ENCODE measurements at regions not wholly inside any gene's neighbourhood (a gene's known extent, or its start where the extent isn't known, plus 50 kb on each side); places are given as distances from the start of the nearest gene placed in this dataset.
"Not testable (repeated sequence)": the region's sequence is repeated elsewhere in the genome, so short reads cannot be mapped to it uniquely, and the experiment has no call there.

DNA sequence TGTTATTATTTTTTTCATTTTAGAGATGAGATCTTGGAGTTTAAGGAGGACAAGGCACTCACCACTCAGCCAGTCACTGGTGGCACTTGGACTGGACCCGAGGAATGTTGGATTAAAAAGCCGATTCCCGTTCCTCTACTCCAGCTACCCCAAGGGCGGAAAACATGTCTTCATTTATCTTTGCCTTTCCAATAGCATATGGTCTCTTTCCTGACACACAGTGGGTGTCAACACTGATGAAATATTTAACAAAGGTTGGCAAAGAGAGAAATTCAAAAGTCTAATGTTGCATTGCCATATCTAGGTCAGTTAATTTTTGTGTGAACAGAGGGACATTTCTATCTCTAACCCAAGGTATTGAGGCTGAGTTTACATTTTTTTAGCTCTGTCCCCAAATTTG lies 459.7 kb downstream of the RBFOX1 start:
- TF ChIP-seq POU2F2 (IDR thresholded peaks at IDR 0.05; ENCODE audit: low read depth, low read length), result no peak
- TF ChIP-seq POLR2A (IDR thresholded peaks at IDR 0.05; ENCODE audit: low read depth, low read length), result no peak
- FAIRE-seq (no peak), DNase-seq (ENCODE audit: insufficient read length, low spot score) (no peak)

DNA sequence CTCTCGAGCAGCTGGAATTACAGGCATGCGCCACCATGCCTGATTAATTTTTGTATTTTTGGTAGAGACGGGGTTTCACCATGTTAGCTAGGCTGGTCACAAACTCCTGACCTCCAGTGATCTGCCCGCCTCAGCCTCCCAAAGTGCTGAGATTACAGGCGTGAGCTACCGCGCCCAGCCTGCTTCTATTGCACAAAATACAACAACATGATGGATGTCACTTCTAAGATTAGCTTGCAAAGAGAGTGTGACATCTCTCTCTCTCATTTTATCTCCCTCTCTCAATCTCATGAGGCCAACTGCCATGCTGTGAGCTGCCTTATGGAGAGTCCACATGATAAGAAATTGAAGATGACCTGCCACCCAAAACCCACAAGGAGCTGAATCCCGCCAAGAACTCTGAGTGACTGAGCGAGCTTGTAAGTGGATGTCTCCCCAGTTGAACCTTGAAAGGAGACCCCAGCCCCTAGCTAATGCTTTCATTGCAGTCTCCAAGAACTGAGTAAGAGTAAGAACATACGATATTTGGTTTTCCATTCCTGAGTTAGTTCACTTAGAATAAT lies 458.5 kb downstream of the RBFOX1 start:
- FAIRE-seq (no peak), DNase-seq (ENCODE audit: insufficient read length, low spot score) (no peak)
- no peak for TF ChIP-seq SPI1 (IDR thresholded peaks at IDR 0.05; ENCODE audit: low read depth, low read length)
- no peak for TF ChIP-seq POLR2A (IDR thresholded peaks at IDR 0.05; ENCODE audit: low read depth, low read length)

GRCh38 chr16:7775072-7775488 lies 442.4 kb downstream of the RBFOX1 start:
- DNase-seq (ENCODE audit: insufficient read length, low spot score) (no peak), FAIRE-seq (no peak)
- TF ChIP-seq POU2F2 (IDR thresholded peaks at IDR 0.05; ENCODE audit: low read depth, low read length) (no peak), PAX5 (IDR thresholded peaks at IDR 0.05; ENCODE audit: insufficient read depth, low read length, severe bottlenecking) (no peak), POLR2A (IDR thresholded peaks at IDR 0.05; ENCODE audit: low read depth, low read length) (no peak), TAF1 (IDR thresholded peaks at IDR 0.05; ENCODE audit: low read depth, low read length) (no peak), SPI1 (IDR thresholded peaks at IDR 0.05; ENCODE audit: low read depth, low read length) (no peak)

- DNase-seq (ENCODE audit: insufficient read length, low spot score) (no peak), FAIRE-seq (no peak)
- TF ChIP-seq SPI1 (IDR thresholded peaks at IDR 0.05; ENCODE audit: low read depth, low read length) (no peak), POU2F2 (IDR thresholded peaks at IDR 0.05; ENCODE audit: low read depth, low read length) (no peak), TAF1 (IDR thresholded peaks at IDR 0.05; ENCODE audit: low read depth, low read length) (no peak)
Measured at GRCh38 chr16:7772722-7773121, 440.1 kb downstream of the RBFOX1 start.

- not testable (repeated sequence) for FAIRE-seq; DNase-seq (ENCODE audit: insufficient read length, low spot score)
Measured at GRCh38 chr16:7769091-7769490, 436.4 kb downstream of the RBFOX1 start.

DNA sequence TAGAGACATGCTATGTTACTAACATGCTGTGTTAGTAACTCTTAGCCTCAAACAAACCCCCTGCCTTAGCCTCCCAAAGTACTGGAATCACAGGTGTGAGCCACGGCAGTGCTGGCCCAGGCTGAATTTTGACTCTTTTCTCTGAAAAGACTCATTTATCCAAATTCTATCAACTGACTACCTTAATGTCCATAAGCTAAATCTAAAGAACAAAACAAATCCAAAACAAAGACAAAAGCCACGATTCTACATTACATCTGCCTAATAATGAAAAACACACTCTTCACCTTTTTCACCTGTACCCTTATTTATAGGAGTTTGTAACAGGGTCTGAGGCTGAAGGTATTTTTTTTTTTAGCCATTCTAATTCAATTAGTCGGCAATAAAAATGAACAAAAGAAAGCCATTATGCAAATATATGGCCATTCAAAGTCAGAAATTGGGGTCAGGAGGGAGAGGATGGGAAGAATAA lies 432.5 kb downstream of the RBFOX1 start:
- no peak for FAIRE-seq
- TF ChIP-seq POU2F2 (IDR thresholded peaks at IDR 0.05; ENCODE audit: low read depth, low read length) (no peak), TAF1 (IDR thresholded peaks at IDR 0.05; ENCODE audit: low read depth, low read length) (no peak), PAX5 (IDR thresholded peaks at IDR 0.05; ENCODE audit: insufficient read depth, low read length, severe bottlenecking) (no peak), POLR2AphosphoS5 (IDR thresholded peaks at IDR 0.05; ENCODE audit: low read depth, low read length) (no peak), SPI1 (IDR thresholded peaks at IDR 0.05; ENCODE audit: low read depth, low read length) (no peak), POLR2A (IDR thresholded peaks at IDR 0.05; ENCODE audit: low read depth, low read length) (no peak)
- no peak for DNase-seq (ENCODE audit: insufficient read length, low spot score)

- FAIRE-seq (no peak), DNase-seq (ENCODE audit: insufficient read length, low spot score) (no peak)
- no peak for TF ChIP-seq POLR2A (IDR thresholded peaks at IDR 0.05; ENCODE audit: low read depth, low read length)
- TF ChIP-seq POLR2AphosphoS5 (IDR thresholded peaks at IDR 0.05; ENCODE audit: low read depth, low read length), result no peak
- TF ChIP-seq SPI1 (IDR thresholded peaks at IDR 0.05; ENCODE audit: low read depth, low read length), result no peak
- TF ChIP-seq POU2F2 (IDR thresholded peaks at IDR 0.05; ENCODE audit: low read depth, low read length), result no peak
- TF ChIP-seq PAX5 (IDR thresholded peaks at IDR 0.05; ENCODE audit: insufficient read depth, low read length, severe bottlenecking), result no peak
- no peak for TF ChIP-seq TAF1 (IDR thresholded peaks at IDR 0.05; ENCODE audit: low read depth, low read length)
Measured at GRCh38 chr16:7763111-7763510, 430.5 kb downstream of the RBFOX1 start.

Measured in GM12891 (cell line).